GM23338 (cell line): ENCODE measurements at regions not wholly inside any gene's neighbourhood (a gene's known extent, or its start where the extent isn't known, plus 50 kb on each side); places are given as distances from the start of the nearest gene placed in this dataset.

Experiments used
- ATAC-seq: fragments of 200-7000 bp; cut with Tn5 transposase; 3 replicates; pipeline ENCODE4 v1.9.1; 2020
- DNase-seq: peaks from one replicate; pipeline ENCODE4 v3.0.0-alpha.2; 2015; ENCODE audit warnings: low spot score
- H2AFZ ChIP-seq: fragments of 200-600 bp; sonication (generic); 2 replicates; pipeline ENCODE4 v1.8.0; 2016; ENCODE audit warnings: antibody characterized with exemption, mild to moderate bottlenecking, moderate library complexity
- H3F3A ChIP-seq: fragments of 200-600 bp; sonication (generic); replicated peaks from 2 replicates; pipeline ENCODE4 v1.8.0; 2017; ENCODE audit warnings: antibody characterized with exemption, mixed run types, low read depth
- H3K27ac ChIP-seq: fragments of 200-600 bp; sonication (generic); 2 replicates; pipeline ENCODE4 v1.6.1; 2016; ENCODE audit warnings: low read depth
- H3K27me3 ChIP-seq: fragments of 200-600 bp; sonication (generic); 2 replicates; pipeline ENCODE4 v1.8.0; 2016; ENCODE audit warnings: mild to moderate bottlenecking, mixed run types, moderate library complexity; ENCODE audit not compliant: insufficient read depth
- H3K36me3 ChIP-seq: fragments of 200-600 bp; sonication (generic); 2 replicates; pipeline ENCODE4 v1.8.0; 2016; ENCODE audit warnings: mild to moderate bottlenecking; ENCODE audit not compliant: insufficient read depth
- H3K4me1 ChIP-seq: fragments of 200-600 bp; sonication (generic); 2 replicates; pipeline ENCODE4 v1.8.0; 2016; ENCODE audit warnings: mild to moderate bottlenecking, moderate library complexity; ENCODE audit not compliant: insufficient read depth
- H3K4me2 ChIP-seq: fragments of 200-600 bp; sonication (generic); 2 replicates; pipeline ENCODE4 v1.7.1; 2017; ENCODE audit warnings: mixed run types
- H3K4me3 ChIP-seq: fragments of 200-600 bp; sonication (generic); 2 replicates; pipeline ENCODE4 v1.6.1; 2016; ENCODE audit warnings: mixed run types
- H3K79me2 ChIP-seq: fragments of 200-600 bp; sonication (generic); replicated peaks from 2 replicates; pipeline ENCODE4 v1.8.0; 2017; ENCODE audit warnings: mild to moderate bottlenecking; ENCODE audit not compliant: insufficient read depth
- H3K9me2 ChIP-seq: fragments of 200-600 bp; sonication (generic); 2 replicates; pipeline ENCODE4 v1.8.0; 2017; ENCODE audit not compliant: insufficient read depth
- H4K20me1 ChIP-seq: fragments of 200-600 bp; sonication (generic); replicated peaks from 2 replicates; pipeline ENCODE4 v1.8.0; 2017; ENCODE audit warnings: mild to moderate bottlenecking; ENCODE audit not compliant: insufficient read depth
- H3K27ac Mint-ChIP-seq: 2 replicates; pipeline ENCODE4 v1.8.0; 2020; ENCODE audit warnings: inconsistent platforms, mild to moderate bottlenecking, moderate library complexity, mixed read lengths
- H3K27me3 Mint-ChIP-seq: 3 replicates; pipeline ENCODE4 v1.8.0; 2022; ENCODE audit warnings: low read depth, mild to moderate bottlenecking, moderate library complexity, mixed read lengths, inconsistent platforms; ENCODE audit not compliant: insufficient read depth, poor library complexity
- H3K36me3 Mint-ChIP-seq: 3 replicates; pipeline ENCODE4 v1.8.0; 2021; ENCODE audit warnings: low read depth, mild to moderate bottlenecking, inconsistent platforms, moderate library complexity, mixed read lengths
- H3K4me1 Mint-ChIP-seq: 3 replicates; pipeline ENCODE4 v1.8.0; 2020; ENCODE audit warnings: mild to moderate bottlenecking, inconsistent platforms, mixed read lengths
- H3K4me3 Mint-ChIP-seq: 3 replicates; pipeline ENCODE4 v1.8.0; 2021; ENCODE audit warnings: moderate library complexity, mild to moderate bottlenecking, inconsistent platforms, mixed read lengths
- H3K9me3 Mint-ChIP-seq: 3 replicates; pipeline ENCODE4 v1.8.0; 2020; ENCODE audit warnings: moderate library complexity, mild to moderate bottlenecking, inconsistent platforms, mixed read lengths
- CREB1 ChIP-seq: fragments of 250-450 bp; sonication (Bioruptor Pico); IDR thresholded peaks from 2 replicates; pipeline ENCODE4 v1.5.0; 2020; ENCODE audit warnings: low read depth, mild to moderate bottlenecking, moderate library complexity
- CTCF ChIP-seq, 2 experiments: fragments of 200-600 bp in 1 of 2; sonication (generic) in 1 of 2; conservative IDR thresholded peaks; 2 replicates each; pipeline versions ENCODE4 v1.5.1 to v1.6.1; 2016 to 2017; ENCODE audit warnings: antibody characterized with exemption in 2 of 2, low read depth in 2 of 2, mild to moderate bottlenecking in 2 of 2, moderate library complexity in 1 of 2
- ETS1 ChIP-seq: IDR thresholded peaks from 2 replicates; pipeline ENCODE4 v1.6.1; 2016; ENCODE audit warnings: antibody characterized with exemption
- EZH2 ChIP-seq: fragments of 200-600 bp; sonication (generic); IDR thresholded peaks from one replicate; pipeline ENCODE4 v1.8.0; 2017; ENCODE audit warnings: antibody characterized with exemption, mild to moderate bottlenecking, low read depth; ENCODE audit not compliant: unreplicated experiment
- EZH2phosphoT487 ChIP-seq: fragments of 200-600 bp; sonication (generic); IDR thresholded peaks from one replicate; pipeline ENCODE4 v1.8.1; 2018; ENCODE audit warnings: antibody characterized with exemption; ENCODE audit not compliant: unreplicated experiment
- JUNB ChIP-seq: IDR thresholded peaks from one replicate; pipeline ENCODE4 v1.6.1; 2016; ENCODE audit warnings: antibody characterized with exemption; ENCODE audit not compliant: unreplicated experiment
- NANOG ChIP-seq: IDR thresholded peaks from 2 replicates; pipeline ENCODE4 v1.6.1; 2016; ENCODE audit warnings: antibody characterized with exemption, borderline replicate concordance
- POLR2AphosphoS5 ChIP-seq: IDR thresholded peaks from 2 replicates; pipeline ENCODE4 v1.6.1; 2016; ENCODE audit warnings: antibody characterized with exemption, low read depth
- REST ChIP-seq: IDR thresholded peaks from one replicate; pipeline ENCODE4 v1.6.1; 2018; ENCODE audit warnings: antibody characterized with exemption; ENCODE audit not compliant: unreplicated experiment
- STAT1 ChIP-seq: IDR thresholded peaks from one replicate; pipeline ENCODE4 v1.6.1; 2016; ENCODE audit warnings: antibody characterized with exemption; ENCODE audit not compliant: unreplicated experiment
- ZNF114 ChIP-seq: fragments of 250-450 bp; sonication (Bioruptor Pico); IDR thresholded peaks from 2 replicates; pipeline ENCODE4 v1.5.0; 2020; ENCODE audit warnings: mild to moderate bottlenecking, moderate library complexity
- ZNF331 ChIP-seq: fragments of 250-450 bp; sonication (Bioruptor Pico); IDR thresholded peaks from 2 replicates; pipeline ENCODE4 v1.5.0; 2020; ENCODE audit warnings: low read depth, mild to moderate bottlenecking, moderate library complexity
- ZNF462 ChIP-seq: fragments of 250-450 bp; sonication (Bioruptor Pico); IDR thresholded peaks from 2 replicates; pipeline ENCODE4 v1.5.0; 2020; ENCODE audit warnings: mild to moderate bottlenecking, moderate library complexity

DNA sequence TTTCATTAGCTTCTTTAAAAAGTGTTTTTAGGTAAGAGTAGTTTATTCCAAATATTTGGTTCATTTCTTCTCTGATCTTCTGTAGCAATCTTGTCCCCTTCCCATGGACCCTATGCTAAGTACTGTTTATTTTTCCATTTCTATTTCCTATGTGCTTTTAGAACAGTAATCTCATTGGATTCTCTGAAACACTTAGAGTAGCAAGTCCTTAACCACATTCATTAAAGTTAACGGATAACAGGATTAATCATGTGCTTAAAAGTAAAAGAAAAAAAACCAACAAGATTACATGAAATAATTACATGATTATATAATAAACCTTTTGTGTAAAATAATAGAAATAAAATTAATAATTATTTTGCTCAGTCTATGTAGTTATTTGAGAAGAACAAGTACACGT, 929.7 kb downstream of the C4orf33 start:
- H3K4me1 Mint-ChIP-seq = peaks cover 55% of the 10 kb centered on the region
- Histone ChIP-seq H3K4me3 (no peak overlapping the region), H2AFZ (no peak overlapping the region), H3F3A (no peaks in the 10 kb centered on the region; the same call in 1 of the 2 replicates), H3K27ac (peak overlapping the region; percentile 97), H3K27me3 (no peaks in the 10 kb centered on the region), H4K20me1 (no peaks in the 10 kb centered on the region), H3K36me3 (no peaks in the 10 kb centered on the region), H3K79me2 (no peaks in the 10 kb centered on the region), H3K9me2 (no peaks in the 10 kb centered on the region), H3K4me1 (peaks cover 64% of the 10 kb centered on the region), H3K4me2 (0 out of 2 replicates have a peak overlapping the region, but pooled peaks have one; percentile 11)
- peak overlapping the region; percentile 97 for H3K27ac Mint-ChIP-seq
- ATAC-seq (no peak; the same call in 2 of the 3 replicates), DNase-seq (no peak)
- peaks cover 12% of the 10 kb centered on the region for H3K36me3 Mint-ChIP-seq
- H3K27me3 Mint-ChIP-seq = no peaks in the 10 kb centered on the region
- no peak overlapping the region for H3K4me3 Mint-ChIP-seq
- H3K9me3 Mint-ChIP-seq = peaks cover under 1% of the 10 kb centered on the region; the same call in 2 of the 3 replicates
- TF ChIP-seq ZNF462 (CRISPR knock-in tag) = no peak
- TF ChIP-seq EZH2 = no peak
- TF ChIP-seq STAT1 = no peak
- no peak for TF ChIP-seq ETS1
- TF ChIP-seq CTCF (conservative IDR thresholded peaks at IDR 0.05; ENCODE audit: low read depth in 2 of 2) = no peak
- TF ChIP-seq JUNB = no peak
- no peak for TF ChIP-seq POLR2AphosphoS5
- no peak for TF ChIP-seq ZNF114 (CRISPR knock-in tag)
- TF ChIP-seq CREB1 = no peak
- no peak for TF ChIP-seq EZH2phosphoT487
- TF ChIP-seq REST = no peak
- no peak for TF ChIP-seq NANOG
- TF ChIP-seq ZNF331 (CRISPR knock-in tag) = no peak
